ENCODE measurements at regions not wholly inside any gene's neighbourhood (a gene's known extent, or its start where the extent isn't known, plus 50 kb on each side); places are given as distances from the start of the nearest gene placed in this dataset.
"Not testable (repeated sequence)": the region's sequence is repeated elsewhere in the genome, so short reads cannot be mapped to it uniquely, and the experiment has no call there.

DNA sequence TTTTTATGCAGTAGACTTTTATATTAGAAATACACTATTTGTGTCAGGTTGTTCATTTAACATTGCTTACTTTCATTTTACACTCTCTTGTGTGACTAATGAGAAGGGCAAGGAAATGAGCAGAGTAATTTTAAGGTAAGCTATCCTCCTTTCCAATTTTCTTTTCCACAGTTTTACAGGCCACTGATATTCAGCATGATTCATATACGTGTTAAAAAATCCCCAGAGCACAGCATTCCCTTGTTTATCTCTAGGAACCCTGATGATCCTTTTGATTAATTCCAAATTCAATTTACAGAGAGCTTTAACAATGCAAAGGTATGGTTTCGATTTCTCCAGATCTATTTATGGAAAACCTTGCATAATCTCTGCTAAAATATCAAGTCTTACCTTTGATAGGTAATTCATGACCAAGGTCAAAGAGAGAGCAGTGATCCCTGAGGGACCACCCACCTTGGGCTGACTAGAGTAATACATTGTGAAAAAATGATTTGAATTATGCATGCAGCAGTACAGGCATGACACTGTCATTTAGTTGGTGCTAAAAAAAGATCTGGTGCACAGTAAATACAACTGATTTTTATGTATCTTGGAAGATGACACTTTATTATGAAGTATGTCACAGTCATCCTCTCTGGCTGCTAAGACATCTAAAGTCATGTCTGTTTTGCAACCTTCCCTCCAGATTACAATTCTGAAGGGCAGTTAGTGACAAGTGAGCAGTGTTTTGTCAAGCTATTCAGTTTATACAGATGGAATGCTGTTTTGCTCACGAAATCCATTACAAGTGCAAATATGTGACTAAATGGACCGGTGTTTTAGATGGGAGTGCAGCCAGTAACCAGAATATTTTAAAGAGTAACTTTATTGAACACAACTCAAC is 736.6 kb downstream of the EPHA7 start:
- H3K4me3 ChIP-seq, result no peak overlapping the region
- H3K4me1 ChIP-seq, result peaks cover 0 to 5% (median 0%) of the 10 kb centered on the region in 12 donors
- no peaks in the 10 kb centered on the region for H3K36me3 ChIP-seq
- H3K27me3 ChIP-seq, result no peaks in the 10 kb centered on the region
- ATAC-seq (no peak), DNase-seq (no peak)
- intact Hi-C loops (cut with DNase I), result no loop called here
- 51 to 65% (median 54%) methylated on average over 4 of the region's 4 CpGs for WGBS, 4 donors
- H3K9me3 ChIP-seq, result no peaks in the 10 kb centered on the region
- TF ChIP-seq, protein P1, sequence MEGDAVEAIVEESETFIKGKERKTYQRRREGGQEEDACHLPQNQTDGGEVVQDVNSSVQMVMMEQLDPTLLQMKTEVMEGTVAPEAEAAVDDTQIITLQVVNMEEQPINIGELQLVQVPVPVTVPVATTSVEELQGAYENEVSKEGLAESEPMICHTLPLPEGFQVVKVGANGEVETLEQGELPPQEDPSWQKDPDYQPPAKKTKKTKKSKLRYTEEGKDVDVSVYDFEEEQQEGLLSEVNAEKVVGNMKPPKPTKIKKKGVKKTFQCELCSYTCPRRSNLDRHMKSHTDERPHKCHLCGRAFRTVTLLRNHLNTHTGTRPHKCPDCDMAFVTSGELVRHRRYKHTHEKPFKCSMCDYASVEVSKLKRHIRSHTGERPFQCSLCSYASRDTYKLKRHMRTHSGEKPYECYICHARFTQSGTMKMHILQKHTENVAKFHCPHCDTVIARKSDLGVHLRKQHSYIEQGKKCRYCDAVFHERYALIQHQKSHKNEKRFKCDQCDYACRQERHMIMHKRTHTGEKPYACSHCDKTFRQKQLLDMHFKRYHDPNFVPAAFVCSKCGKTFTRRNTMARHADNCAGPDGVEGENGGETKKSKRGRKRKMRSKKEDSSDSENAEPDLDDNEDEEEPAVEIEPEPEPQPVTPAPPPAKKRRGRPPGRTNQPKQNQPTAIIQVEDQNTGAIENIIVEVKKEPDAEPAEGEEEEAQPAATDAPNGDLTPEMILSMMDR (IDR thresholded peaks at IDR 0.05), result no peak
- no peak for TF ChIP-seq POLR2A (IDR thresholded peaks at IDR 0.05)
- H3K27ac ChIP-seq, result no peak overlapping the region

DNA sequence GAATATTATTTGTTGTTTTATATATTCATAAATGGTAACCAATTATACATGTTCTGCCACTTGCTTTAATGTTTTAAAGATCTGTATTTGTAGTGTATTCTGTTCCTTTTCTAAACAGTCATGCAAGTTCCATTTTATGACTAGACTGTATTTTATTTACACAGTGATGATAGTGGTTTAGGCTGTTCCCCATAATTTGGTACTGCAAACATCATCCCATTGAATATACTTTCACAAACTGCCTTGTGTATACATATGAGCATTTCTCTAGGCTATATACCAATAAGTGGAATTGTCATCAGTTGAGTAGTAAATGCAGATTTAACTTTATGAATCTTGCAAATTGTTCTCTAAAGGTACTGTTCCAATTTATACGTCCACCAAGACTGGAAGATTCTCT is 738.0 kb downstream of the EPHA7 start:
- DNase-seq, result no peak
- ATAC-seq, result no peak
- Histone ChIP-seq H3K9me3 (no peaks in the 10 kb centered on the region), H3K4me3 (no peak overlapping the region), H3K27ac (no peak overlapping the region), H3K4me1 (peaks cover 0 to 5% (median 0%) of the 10 kb centered on the region in 12 donors), H3K36me3 (no peaks in the 10 kb centered on the region), H3K27me3 (no peaks in the 10 kb centered on the region)
- WGBS, 4 donors, result 89 to 95% (median 91%) methylated on average over 1 of the region's 1 CpG
- no peak for TF ChIP-seq POLR2A (IDR thresholded peaks at IDR 0.05)
- TF ChIP-seq, protein P1 (IDR thresholded peaks at IDR 0.05), result no peak
- intact Hi-C loops (cut with DNase I), result no loop called here

DNA sequence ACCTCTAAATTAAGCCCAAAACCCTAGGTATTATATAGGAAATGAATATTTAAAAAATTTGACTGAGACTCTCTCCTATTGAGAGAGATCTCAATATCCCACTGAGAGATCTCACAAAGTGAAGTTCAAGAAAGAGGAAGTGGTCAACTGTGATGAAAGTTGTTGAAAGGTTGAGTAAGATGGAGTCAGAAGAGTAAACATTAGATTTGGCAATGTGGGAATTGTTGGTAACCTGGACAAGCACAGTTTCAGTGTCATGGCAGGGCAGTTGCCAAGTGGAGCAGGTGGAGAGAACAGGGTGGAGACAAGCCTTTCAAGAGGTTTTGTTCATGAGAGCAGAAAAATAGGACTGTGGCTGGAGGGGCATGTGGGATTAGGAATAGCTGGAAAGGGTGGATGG is 747.9 kb downstream of the EPHA7 start:
- DNase-seq; intact Hi-C loops (cut with DNase I): not testable (repeated sequence)

DNA sequence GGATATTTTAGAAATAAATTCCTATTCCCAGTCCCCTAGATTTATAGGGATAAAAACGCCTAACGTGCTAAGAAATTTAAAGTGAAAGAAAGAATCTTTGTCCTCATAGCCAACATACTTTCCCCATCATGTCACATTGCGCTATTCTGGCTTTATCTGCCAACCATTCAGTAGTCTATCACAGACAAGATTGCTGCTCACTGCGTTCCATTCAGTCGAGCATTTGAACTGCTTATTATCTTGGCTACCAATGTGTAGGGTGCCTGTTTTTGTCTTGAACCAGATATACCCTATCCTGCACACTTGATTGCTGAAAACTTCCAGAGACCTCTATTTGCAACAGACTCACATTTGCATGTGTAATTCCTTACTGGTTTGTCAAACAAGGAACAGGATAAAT is 751.5 kb downstream of the EPHA7 start:
- WGBS, 4 donors, result 8 to 22% (median 18%) methylated on average over 5 of the region's 5 CpGs
- TF ChIP-seq, protein P1 (IDR thresholded peaks at IDR 0.05), result no peak
- no peak for TF ChIP-seq POLR2A (IDR thresholded peaks at IDR 0.05)
- intact Hi-C loops (cut with DNase I), result loop anchor here in 1 of 10 donors (5.0 kb wide), 1 partner anchor 194 kb away; no protein-coding TSS in a partner anchor
- Histone ChIP-seq H3K4me1 (peaks cover 0 to 12% (median 2%) of the 10 kb centered on the region in 12 donors), H3K27me3 (no peaks in the 10 kb centered on the region), H3K36me3 (no peaks in the 10 kb centered on the region), H3K27ac (peak overlapping the region in 5 of 12 donors; percentile 11 to 63 (median 51)), H3K4me3 (peak overlapping the region in 3 of 12 donors; percentile 0 to 8 (median 4)), H3K9me3 (no peaks in the 10 kb centered on the region)
- DNase-seq, result peak in 2 of 5 donors; percentile 16 to 29
- ATAC-seq, result peak; percentile 91 to 99 (median 98)

More for the DNA sequence above, 747.9 kb downstream of the EPHA7 start:
- not testable (repeated sequence) for H3K27me3 ChIP-seq, H3K4me3 ChIP-seq, H3K9me3 ChIP-seq, H3K36me3 ChIP-seq, ATAC-seq, H3K27ac ChIP-seq
- H3K4me1 ChIP-seq, result peaks cover 0 to 12% (median 0%) of the 10 kb centered on the region in 12 donors
